GM12878 (cell line): ENCODE measurements at regions not wholly inside any gene's neighbourhood (a gene's known extent, or its start where the extent isn't known, plus 50 kb on each side); places are given as distances from the start of the nearest gene placed in this dataset.

Source experiments
- ATAC-seq: fragments of 200-7000 bp; cut with Tn5 transposase; 3 replicates; pipeline ENCODE4 v1.9.1; 2020; ENCODE audit warnings: mild to moderate bottlenecking, moderate library complexity
- BruUV-seq: library from RNA; stranded (reverse); fragments of 400-500 nt; replicated peaks from 2 replicates; lab custom pipeline; 2021; lab: Mats Ljungman, UMichigan
- CTCF ChIA-PET: fragments of 300-600 bp; sonication (Branson Sonifier 250); formaldehyde crosslinking; extraction: SDS; loops from one replicate; lab custom pipeline; 2021; ENCODE audit warnings: inconsistent platforms; lab: Yijun Ruan, JAX
- POLR2A ChIA-PET: fragments of 350-600 bp; formaldehyde crosslinking; extraction: SDS; loops from one replicate; lab custom pipeline; 2021; ENCODE audit warnings: inconsistent platforms; lab: Charles Lee
- RAD21 ChIA-PET: fragments of 300-600 bp; sonication (Branson Sonifier 250); formaldehyde crosslinking; loops from one replicate; lab custom pipeline; 2023; ENCODE audit warnings: antibody characterized with exemption; ENCODE audit not compliant: unreplicated experiment; lab: Charles Lee
- SMC1A ChIA-PET: fragments of 300-600 bp; sonication (Branson Sonifier 250); formaldehyde crosslinking; loops from one replicate; lab custom pipeline; 2023; ENCODE audit not compliant: unreplicated experiment, uncharacterized antibody; lab: Charles Lee
- DNase-seq: peaks from one replicate; pipeline ENCODE4 v3.0.0-alpha.2; 2011; ENCODE audit warnings: low read depth, low spot score
- FAIRE-seq: peaks from 3 replicates; lab custom pipeline; 2011; peaks lifted over from hg19 to GRCh38; lab: Jason Lieb, UNC
- H2AFZ ChIP-seq: 2 replicates; pipeline ENCODE4 v1.6.0; 2011; ENCODE audit warnings: low read depth, low read length, control low read depth; ENCODE audit not compliant: control insufficient read depth
- H3K27ac ChIP-seq: 2 replicates; pipeline ENCODE4 v1.5.1; 2011; ENCODE audit warnings: control low read depth; ENCODE audit not compliant: control insufficient read depth, insufficient read depth
- H3K27me3 ChIP-seq, 2 experiments: replicated peaks in 1 of 2; 2 replicates each; pipeline versions ENCODE4 v1.6.0 to v1.6.1; 2011; ENCODE audit warnings: low read length in 1 of 2; ENCODE audit not compliant: control insufficient read depth in 2 of 2, insufficient read depth in 2 of 2
- H3K36me3 ChIP-seq, 2 experiments: 2 replicates each; pipeline ENCODE4 v1.5.1; 2011; ENCODE audit warnings: low read length in 1 of 2; ENCODE audit not compliant: control insufficient read depth in 2 of 2, insufficient read depth in 2 of 2
- H3K4me1 ChIP-seq: 2 replicates; pipeline ENCODE4 v1.6.1; 2011; ENCODE audit warnings: mild to moderate bottlenecking, low read length, moderate library complexity, mixed read lengths; ENCODE audit not compliant: control insufficient read depth, insufficient read depth
- H3K4me2 ChIP-seq: 2 replicates; pipeline ENCODE4 v1.6.0; 2011; ENCODE audit warnings: control low read depth; ENCODE audit not compliant: control insufficient read depth, insufficient read depth
- H3K4me3 ChIP-seq: fragments of 200-600 bp; sonication (generic); 2 replicates; pipeline ENCODE4 v1.5.1; 2016
- H3K79me2 ChIP-seq: 2 replicates; pipeline ENCODE4 v1.6.0; 2011; ENCODE audit warnings: low read length; ENCODE audit not compliant: control insufficient read depth, insufficient read depth
- H3K9ac ChIP-seq: 2 replicates; pipeline ENCODE4 v1.8.0; 2011; ENCODE audit warnings: low read length, control low read depth, mixed read lengths; ENCODE audit not compliant: control insufficient read depth, insufficient read depth
- H3K9me3 ChIP-seq: replicated peaks from 3 replicates; pipeline ENCODE4 v1.5.1; 2011; ENCODE audit warnings: mild to moderate bottlenecking, low read length; ENCODE audit not compliant: control insufficient read depth, insufficient read depth
- H4K20me1 ChIP-seq: 2 replicates; pipeline ENCODE4 v1.6.0; 2011; ENCODE audit not compliant: control insufficient read depth, insufficient read depth
- BCL11A ChIP-seq: IDR thresholded peaks from 2 replicates; pipeline ENCODE4 v1.6.1; 2011; ENCODE audit warnings: low read depth, low read length
- CBFB ChIP-seq: IDR thresholded peaks from 2 replicates; pipeline ENCODE4 v1.6.1; 2016; ENCODE audit warnings: antibody characterized with exemption, low read depth
- E2F8 ChIP-seq: fragments of 450-650 bp; IDR thresholded peaks from 2 replicates; pipeline ENCODE4 v1.6.1; 2018; ENCODE audit warnings: mild to moderate bottlenecking, low read depth, moderate library complexity; ENCODE audit not compliant: partially characterized antibody
- KDM1A ChIP-seq: fragments of 200-600 bp; sonication (generic); IDR thresholded peaks from 2 replicates; pipeline ENCODE4 v1.6.1; 2016; ENCODE audit warnings: borderline replicate concordance
- MEF2B ChIP-seq: fragments of 450-650 bp; IDR thresholded peaks from 2 replicates; pipeline ENCODE4 v1.6.1; 2018; ENCODE audit warnings: mild to moderate bottlenecking, moderate library complexity; ENCODE audit not compliant: partially characterized antibody, poor library complexity, severe bottlenecking
- PBX3 ChIP-seq: IDR thresholded peaks from 2 replicates; pipeline ENCODE4 v1.6.1; 2011; ENCODE audit warnings: mild to moderate bottlenecking, low read depth, low read length, moderate library complexity; ENCODE audit not compliant: insufficient replicate concordance
- RELA ChIP-seq: fragments of 450-650 bp; IDR thresholded peaks from 2 replicates; pipeline ENCODE4 v1.8.0; 2014; ENCODE audit warnings: borderline replicate concordance; ENCODE audit not compliant: partially characterized antibody
- STAT3 ChIP-seq: IDR thresholded peaks from 2 replicates; pipeline ENCODE4 v1.6.1; 2011; ENCODE audit warnings: low read depth, low read length, improper control_type of control experiment
- TCF7 ChIP-seq: IDR thresholded peaks from 2 replicates; pipeline ENCODE4 v1.6.1; 2014; ENCODE audit warnings: antibody characterized with exemption, borderline replicate concordance
- WGBS: methylation state at CpG from one replicate; pipeline ENCODE4 v1.1.6; 2016; ENCODE audit warnings: low lambda C conversion rate; ENCODE audit not compliant: insufficient replicate concordance, insufficient coverage; ENCODE audit errors: missing lambda C conversion rate; 5-methylcytosine and 5-hydroxymethylcytosine counted together
- in situ Hi-C: fragments of 300-500 bp; cut with MboI; formaldehyde crosslinking; loops from 9 replicates; pipeline ENCODE4 v1.14.3; 2018; ENCODE audit warnings: mixed read lengths
- intact Hi-C: fragments of 100-400 bp; cut with micrococcal nuclease; formaldehyde crosslinking; loops from one replicate; pipeline ENCODE4 v1.14.2; 2022; ENCODE audit not compliant: unreplicated experiment

- TF ChIP-seq STAT3 = no peak
- TF ChIP-seq KDM1A = no peak
- no peak for TF ChIP-seq TCF7
- TF ChIP-seq MEF2B = no peak
Measured at GRCh38 chr20:60420676-60421229, 462.5 kb downstream of the CDH26 start (continued).

- ChIA-PET POLR2A (no interaction called here), CTCF (no interaction called here), RAD21 (no interaction called here), SMC1A (no interaction called here)
- no peak for ATAC-seq
- no peak for DNase-seq
- no peak for FAIRE-seq
- Histone ChIP-seq H3K27me3 (no peaks in the 10 kb centered on the region), H3K9ac (no peak overlapping the region), H3K36me3 (no peaks in the 10 kb centered on the region), H3K4me3 (no peak overlapping the region), H3K9me3 (no peaks in the 10 kb centered on the region; the same call in 2 of the 3 replicates), H3K79me2 (no peaks in the 10 kb centered on the region), H3K27ac (no peak overlapping the region), H2AFZ (no peak overlapping the region), H3K4me1 (no peaks in the 10 kb centered on the region), H3K4me2 (no peak overlapping the region), H4K20me1 (no peaks in the 10 kb centered on the region)
- intact Hi-C loops = no loop called here
- in situ Hi-C loops = no loop called here
- 29% methylated on average over 6 of the region's 7 CpGs for WGBS
- no TSS peak for BruUV-seq
- TF ChIP-seq RELA = no peak
- TF ChIP-seq E2F8 = no peak
- no peak for TF ChIP-seq BCL11A
- TF ChIP-seq CBFB = no peak
- TF ChIP-seq PBX3 = no peak
Measured at GRCh38 chr20:60422848-60423247, 464.6 kb downstream of the CDH26 start.
